ENCODE measurements at regions not wholly inside any gene's neighbourhood (a gene's known extent, or its start where the extent isn't known, plus 50 kb on each side); places are given as distances from the start of the nearest gene placed in this dataset.

DNA sequence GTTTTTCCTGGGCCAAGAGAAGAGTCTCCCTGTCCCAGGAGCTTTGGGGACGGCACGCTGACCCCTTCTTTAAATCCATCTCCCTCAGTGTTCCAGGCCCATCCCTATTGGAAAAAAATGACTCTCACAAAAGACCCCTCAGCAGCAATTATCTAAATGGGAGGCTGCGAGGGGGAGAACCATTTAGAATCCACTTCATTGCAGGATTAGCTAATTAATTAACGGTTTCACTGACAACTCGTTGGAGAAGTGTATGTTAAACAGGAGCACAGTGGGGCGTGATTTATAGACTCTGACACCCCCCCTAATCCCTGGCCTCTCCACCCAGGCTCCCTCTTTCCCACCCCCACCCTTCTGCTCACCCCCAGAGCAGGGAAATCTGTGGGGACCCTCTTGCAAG is 162.8 kb upstream of the LHX5 start:
- TF ChIP-seq ZNF423 (tag by site-specific recombination; IDR thresholded peaks at IDR 0.05) = no peak
- no peak for TF ChIP-seq REST (tag by site-specific recombination; IDR thresholded peaks at IDR 0.05)
- TF ChIP-seq CTCF (tag by site-specific recombination; IDR thresholded peaks at IDR 0.05) = no peak
- TF ChIP-seq ZNF133 (tag by site-specific recombination; IDR thresholded peaks at IDR 0.05) = no peak
- TF ChIP-seq PRDM10 (tag by site-specific recombination; IDR thresholded peaks at IDR 0.05) = no peak
- TF ChIP-seq SP7 (tag by site-specific recombination; IDR thresholded peaks at IDR 0.05) = no peak
- TF ChIP-seq ZNF354C (tag by site-specific recombination; IDR thresholded peaks at IDR 0.05; ENCODE audit: borderline replicate concordance, low read depth) = no peak

All from HEK293 (cell line).